Left ventricle myocardium inferior (tissue), 1 donor: ENCODE measurements at regions not wholly inside any gene's neighbourhood (a gene's known extent, or its start where the extent isn't known, plus 50 kb on each side); places are given as distances from the start of the nearest gene placed in this dataset.

Experiments used
- DNase-seq: peaks from one replicate; pipeline ENCODE4 v3.0.0-alpha.2; 2020
- H3K27ac ChIP-seq: fragments of 200-600 bp; replicated peaks from 2 replicates; pipeline ENCODE4 v1.8.0; 2021
- H3K27me3 ChIP-seq: fragments of 200-600 bp; 2 replicates; pipeline ENCODE4 v1.8.0; 2021; ENCODE audit warnings: low read depth
- H3K36me3 ChIP-seq: fragments of 200-600 bp; 2 replicates; pipeline ENCODE4 v1.8.0; 2021
- H3K4me1 ChIP-seq: fragments of 200-600 bp; 2 replicates; pipeline ENCODE4 v1.8.0; 2021
- H3K4me3 ChIP-seq: fragments of 200-600 bp; 2 replicates; pipeline ENCODE4 v1.8.0; 2021; ENCODE audit warnings: mild to moderate bottlenecking, moderate library complexity
- H3K9me3 ChIP-seq: fragments of 200-600 bp; replicated peaks from 2 replicates; pipeline ENCODE4 v1.8.0; 2021
- CTCF ChIP-seq: fragments of 200-600 bp; IDR thresholded peaks from 2 replicates; pipeline ENCODE4 v1.8.0; 2021; ENCODE audit warnings: antibody characterized with exemption, mild to moderate bottlenecking, borderline replicate concordance
- intact Hi-C: fragments of 100-400 bp; cut with micrococcal nuclease; formaldehyde crosslinking; loops from one replicate; pipeline ENCODE4 v1.11.0; 2022
- donor health status: DM: no; HTN: yes; CAD: no; lungs with severe emphysema.

- no peak for TF ChIP-seq CTCF
- Histone ChIP-seq H3K4me1 (no peaks in the 10 kb centered on the region), H3K27me3 (no peaks in the 10 kb centered on the region), H3K36me3 (no peaks in the 10 kb centered on the region), H3K9me3 (peaks cover 14% of the 10 kb centered on the region), H3K27ac (no peak overlapping the region), H3K4me3 (no peak overlapping the region)
- intact Hi-C loops: no loop called here
- DNase-seq: no peak
Measured at GRCh38 chr16:6103561-6103960, 1006.0 kb upstream of the EEF2KMT start.

- intact Hi-C loops: no loop called here
- Histone ChIP-seq H3K9me3 (peaks cover 10% of the 10 kb centered on the region), H3K27me3 (no peaks in the 10 kb centered on the region), H3K27ac (no peak overlapping the region), H3K36me3 (no peaks in the 10 kb centered on the region), H3K4me1 (no peaks in the 10 kb centered on the region), H3K4me3 (no peak overlapping the region)
- DNase-seq: no peak
- no peak for TF ChIP-seq CTCF
Measured at GRCh38 chr16:6099102-6099501, 1001.5 kb upstream of the EEF2KMT start.

GRCh38 chr16:6096931-6097670 is 999.5 kb upstream of the EEF2KMT start:
- no peak overlapping the region for H3K27ac ChIP-seq
- H3K4me3 ChIP-seq: no peak overlapping the region
- intact Hi-C loops: no loop called here
- DNase-seq: no peak
- H3K4me1 ChIP-seq: no peaks in the 10 kb centered on the region
- H3K36me3 ChIP-seq: no peaks in the 10 kb centered on the region
- no peak for TF ChIP-seq CTCF
- no peaks in the 10 kb centered on the region for H3K27me3 ChIP-seq
- H3K9me3 ChIP-seq: peaks cover 12% of the 10 kb centered on the region

- no peaks in the 10 kb centered on the region for H3K4me1 ChIP-seq
- no peaks in the 10 kb centered on the region for H3K36me3 ChIP-seq
- H3K9me3 ChIP-seq: peaks cover 28% of the 10 kb centered on the region
- H3K4me3 ChIP-seq: no peak overlapping the region
- no peaks in the 10 kb centered on the region for H3K27me3 ChIP-seq
- DNase-seq: no peak
- no peak overlapping the region for H3K27ac ChIP-seq
- no peak for TF ChIP-seq CTCF
- intact Hi-C loops: no loop called here
Measured at GRCh38 chr16:6095414-6095813, 997.8 kb upstream of the EEF2KMT start.

GRCh38 chr16:6091021-6091420 is 993.4 kb upstream of the EEF2KMT start:
- Histone ChIP-seq H3K36me3 (no peaks in the 10 kb centered on the region), H3K27me3 (no peaks in the 10 kb centered on the region), H3K4me3 (no peak overlapping the region), H3K9me3 (peaks cover 46% of the 10 kb centered on the region), H3K4me1 (no peaks in the 10 kb centered on the region), H3K27ac (no peak overlapping the region)
- TF ChIP-seq CTCF: no peak
- intact Hi-C loops: no loop called here
- DNase-seq: no peak
